HG02981 (cell line): ENCODE measurements at regions not wholly inside any gene's neighbourhood (a gene's known extent, or its start where the extent isn't known, plus 50 kb on each side); places are given as distances from the start of the nearest gene placed in this dataset.

Source experiments
- ATAC-seq: cut with Tn5 transposase; IDR thresholded peaks from one replicate; pipeline ENCODE4 v1.9.1; 2021; ENCODE audit warnings: mild to moderate bottlenecking, moderate library complexity; ENCODE audit not compliant: unreplicated experiment

GRCh38 chr4:64497491-64497890 lies 88.2 kb upstream of the TECRL start:
- no peak for ATAC-seq

GRCh38 chr4:64495946-64496345 lies 86.7 kb upstream of the TECRL start:
- ATAC-seq: no peak

GRCh38 chr4:64489628-64490027 lies 80.4 kb upstream of the TECRL start:
- no peak for ATAC-seq

- ATAC-seq: no peak
Measured at GRCh38 chr4:64479338-64479737, 70.1 kb upstream of the TECRL start.

DNA sequence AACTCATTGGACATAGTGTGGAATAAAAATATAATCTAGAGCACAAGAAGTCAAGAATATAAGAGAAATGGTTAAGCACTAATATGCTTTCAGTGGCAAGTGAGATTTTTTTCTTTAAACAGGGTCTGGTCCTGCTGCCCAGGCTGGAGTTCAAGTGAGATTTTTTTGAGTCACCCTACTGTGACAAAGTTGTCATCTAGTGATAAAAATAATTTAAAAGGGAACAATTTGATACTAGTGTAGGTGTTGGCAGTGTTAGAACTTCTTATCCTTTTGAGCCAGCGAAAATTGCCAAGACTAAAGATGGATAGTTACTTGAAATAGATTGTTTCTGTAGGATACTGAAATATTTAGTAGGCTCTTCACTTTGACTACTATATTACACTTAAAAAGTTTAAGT lies 67.9 kb upstream of the TECRL start:
- no peak for ATAC-seq

- no peak for ATAC-seq
Measured at GRCh38 chr4:64465263-64465662, 56.0 kb upstream of the TECRL start.

- no peak for ATAC-seq
Measured at GRCh38 chr4:64464581-64464980, 55.3 kb upstream of the TECRL start.
